Adrenal gland (tissue), 9 donors: ENCODE measurements at regions not wholly inside any gene's neighbourhood (a gene's known extent, or its start where the extent isn't known, plus 50 kb on each side); places are given as distances from the start of the nearest gene placed in this dataset.
"Not testable (repeated sequence)": the region's sequence is repeated elsewhere in the genome, so short reads cannot be mapped to it uniquely, and the experiment has no call there.

Experiments
- DNase-seq, 7 donors: peaks; one replicate each; pipeline ENCODE4 v3.0.0-alpha.2; 2019 to 2020
- H3K27ac ChIP-seq, 5 donors: fragments of 200-600 bp; sonication (generic) in 4 of 5; 1 replicate in 3 of 5; 2 replicates in 2 of 5; pipeline versions ENCODE4 v1.5.1 to v1.8.0; 2016 to 2020; ENCODE audit warnings: mild to moderate bottlenecking in 1 of 5
- H3K27me3 ChIP-seq: fragments of 200-600 bp; 2 replicates; pipeline ENCODE4 v1.8.0; 2021
- H3K36me3 ChIP-seq, 2 donors: fragments of 200-600 bp; replicated peaks in 1 of 2; 1 replicate in 1 of 2; 2 replicates in 1 of 2; pipeline versions ENCODE4 v1.5.1 to v1.8.0; 2018 to 2022
- H3K4me1 ChIP-seq, 2 donors: fragments of 200-600 bp; replicated peaks in 1 of 2; 1 replicate in 1 of 2; 2 replicates in 1 of 2; pipeline versions ENCODE4 v1.5.1 to v1.8.0; 2018 to 2021
- H3K4me3 ChIP-seq, 4 donors: fragments of 200-600 bp; sonication (generic) in 3 of 4; one replicate each; pipeline ENCODE4 v1.5.1; 2016 to 2018
- H3K9me3 ChIP-seq, 3 donors: fragments of 200-600 bp; sonication (generic) in 1 of 3; replicated peaks in 1 of 3; 1 replicate in 2 of 3; 2 replicates in 1 of 3; pipeline versions ENCODE4 v1.5.1 to v1.8.0; 2016 to 2021
- POLR2A ChIP-seq, 2 donors: fragments of 450-650 bp; IDR thresholded peaks; one replicate each; pipeline ENCODE4 v1.6.1; 2017; ENCODE audit warnings: antibody characterized with exemption in 2 of 2, mild to moderate bottlenecking in 2 of 2, moderate library complexity in 1 of 2
- WGBS, 4 donors: extraction: QIAGEN DNeasy Blood & Tissue Kit in 2 of 4; methylation state at CpG; one replicate each; pipeline versions ENCODE4 v1.1.5 to v1.1.7; 2013 to 2017; 5-methylcytosine and 5-hydroxymethylcytosine counted together
- intact Hi-C, 2 donors: fragments of 100-400 bp; cut with DNase I; formaldehyde crosslinking; loops; one replicate each; pipeline versions ENCODE4 v1.14.1 to v1.15.0; 2022 to 2023
- TF ChIP-seq, protein P1 (sequence below), 6 experiments: fragments of 450-650 bp in 4 of 6; fragments of 200-600 bp in 2 of 6; sonication (generic) in 1 of 6; IDR thresholded peaks; 1 replicate in 5 of 6; 2 replicates in 1 of 6; pipeline versions ENCODE4 v1.5.1 to v1.8.0; 2016 to 2021; ENCODE audit warnings: antibody characterized with exemption in 6 of 6, mild to moderate bottlenecking in 2 of 6, moderate library complexity in 1 of 6
- donor health status: healthy with polysubstance abuse.
- donor health status: Bipolar disorder and iron deficiency.
- donor health status: DM: yes; HTN: yes; CAD: no.
- donor health status: DM: no; HTN: no; CAD: no.
- donor health status: DM: no; HTN: no; CAD: no.

DNA sequence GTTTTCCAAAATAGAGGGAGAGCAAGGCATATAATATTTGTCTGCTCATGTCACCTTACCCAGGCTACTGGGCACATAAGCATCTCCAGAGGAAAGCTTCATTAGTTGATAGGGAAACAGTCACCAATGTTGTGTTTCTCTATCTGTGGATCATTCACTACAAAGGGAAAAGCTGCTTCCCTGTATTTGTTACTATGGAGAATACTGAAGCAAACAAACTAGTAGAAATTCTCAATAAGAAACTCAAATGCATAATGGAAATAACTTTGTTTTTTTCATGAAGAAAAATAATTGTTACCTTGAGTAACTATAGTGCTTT, 138.2 kb downstream of the PCSK1 start:
- intact Hi-C loops = no loop called here
- no peak for DNase-seq
- H3K4me1 ChIP-seq = no peaks in the 10 kb centered on the region
- H3K4me3 ChIP-seq = no peak overlapping the region
- no peak overlapping the region for H3K27ac ChIP-seq
- H3K27me3 ChIP-seq = no peaks in the 10 kb centered on the region
- H3K9me3 ChIP-seq = no peaks in the 10 kb centered on the region
- H3K36me3 ChIP-seq = no peaks in the 10 kb centered on the region
- TF ChIP-seq POLR2A (IDR thresholded peaks at IDR 0.05) = no peak
- TF ChIP-seq, protein P1, sequence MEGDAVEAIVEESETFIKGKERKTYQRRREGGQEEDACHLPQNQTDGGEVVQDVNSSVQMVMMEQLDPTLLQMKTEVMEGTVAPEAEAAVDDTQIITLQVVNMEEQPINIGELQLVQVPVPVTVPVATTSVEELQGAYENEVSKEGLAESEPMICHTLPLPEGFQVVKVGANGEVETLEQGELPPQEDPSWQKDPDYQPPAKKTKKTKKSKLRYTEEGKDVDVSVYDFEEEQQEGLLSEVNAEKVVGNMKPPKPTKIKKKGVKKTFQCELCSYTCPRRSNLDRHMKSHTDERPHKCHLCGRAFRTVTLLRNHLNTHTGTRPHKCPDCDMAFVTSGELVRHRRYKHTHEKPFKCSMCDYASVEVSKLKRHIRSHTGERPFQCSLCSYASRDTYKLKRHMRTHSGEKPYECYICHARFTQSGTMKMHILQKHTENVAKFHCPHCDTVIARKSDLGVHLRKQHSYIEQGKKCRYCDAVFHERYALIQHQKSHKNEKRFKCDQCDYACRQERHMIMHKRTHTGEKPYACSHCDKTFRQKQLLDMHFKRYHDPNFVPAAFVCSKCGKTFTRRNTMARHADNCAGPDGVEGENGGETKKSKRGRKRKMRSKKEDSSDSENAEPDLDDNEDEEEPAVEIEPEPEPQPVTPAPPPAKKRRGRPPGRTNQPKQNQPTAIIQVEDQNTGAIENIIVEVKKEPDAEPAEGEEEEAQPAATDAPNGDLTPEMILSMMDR (IDR thresholded peaks at IDR 0.05) = no peak

DNA sequence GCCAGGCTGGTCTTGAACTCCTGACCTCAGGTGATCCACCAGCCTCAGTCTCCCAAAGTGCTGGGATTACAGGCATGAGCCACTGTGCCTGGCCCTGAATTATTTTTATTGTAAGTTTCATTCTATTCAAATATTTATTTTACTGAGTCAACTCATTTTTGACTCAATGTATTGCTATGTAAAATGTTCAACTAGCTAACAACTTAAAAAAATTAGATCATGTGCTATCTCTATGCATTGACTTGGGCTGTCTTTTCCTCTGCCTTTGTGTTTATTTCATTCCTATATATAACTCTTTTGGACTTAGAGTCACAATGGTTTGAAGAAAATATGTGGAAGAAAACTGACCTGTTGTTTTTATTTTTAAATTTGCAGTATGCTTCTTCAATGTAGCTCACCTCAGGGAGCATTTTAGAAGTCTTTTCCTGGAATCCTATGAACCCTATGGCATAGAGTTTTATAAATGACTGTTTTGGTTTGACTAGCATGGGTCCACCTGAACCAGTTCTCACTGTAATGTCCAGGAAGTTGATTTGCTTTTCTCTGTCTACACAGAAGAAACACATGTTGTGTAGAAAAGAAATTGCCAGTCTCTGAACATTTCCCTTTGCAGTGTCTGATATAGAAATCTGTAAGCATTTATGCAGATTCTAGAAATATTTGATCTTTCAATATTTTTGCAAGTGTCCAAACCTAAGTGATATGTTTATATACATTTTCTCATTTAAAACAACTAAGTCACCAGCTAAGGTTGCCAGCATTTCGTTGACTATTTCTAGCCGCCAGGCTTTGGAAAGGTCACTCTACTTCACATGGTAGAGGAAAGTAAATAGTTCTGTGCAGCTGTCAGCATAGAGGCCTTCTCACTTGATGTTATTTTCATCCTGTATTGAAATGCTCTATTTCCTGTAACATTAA, 138.8 kb downstream of the PCSK1 start:
- Histone ChIP-seq H3K27ac (no peak overlapping the region), H3K27me3 (no peaks in the 10 kb centered on the region), H3K9me3 (no peaks in the 10 kb centered on the region), H3K36me3 (no peaks in the 10 kb centered on the region), H3K4me1 (no peaks in the 10 kb centered on the region), H3K4me3 (no peak overlapping the region)
- TF ChIP-seq, protein P1 (IDR thresholded peaks at IDR 0.05) = no peak
- TF ChIP-seq POLR2A (IDR thresholded peaks at IDR 0.05) = no peak
- no peak for DNase-seq
- WGBS, 4 donors = 73 to 79% (median 74%) methylated on average over 2 of the region's 2 CpGs
- intact Hi-C loops = no loop called here

DNA sequence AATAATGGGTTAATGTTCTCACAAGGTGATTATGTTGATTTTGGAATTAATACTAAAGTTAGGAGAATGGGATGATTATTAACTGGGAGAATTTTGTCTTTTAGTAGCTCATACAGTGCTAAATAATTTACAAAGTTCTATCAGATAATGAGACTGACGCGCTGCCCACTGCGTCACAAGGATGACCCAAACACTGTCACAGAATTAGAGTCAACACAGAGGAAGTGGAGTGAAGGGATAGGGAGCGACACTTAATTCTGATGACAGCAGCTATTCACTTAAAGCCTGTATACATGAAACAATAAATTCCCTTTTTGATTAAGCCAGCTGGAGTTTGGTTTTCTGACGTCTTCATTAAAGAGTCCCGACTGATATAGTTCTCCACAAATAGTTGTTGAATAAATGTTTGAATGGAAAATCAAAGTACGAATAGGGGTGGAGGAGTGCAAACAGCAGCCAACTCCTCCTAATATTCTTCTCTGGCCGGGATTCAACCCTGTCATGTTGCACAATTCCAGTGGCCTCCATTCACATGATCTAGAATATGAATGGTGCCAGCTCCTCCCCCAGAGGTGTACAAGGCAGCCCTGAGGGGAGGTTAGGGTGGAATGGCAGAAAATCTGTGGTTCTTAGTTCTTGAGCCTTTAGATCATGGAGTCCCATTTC, 140.3 kb downstream of the PCSK1 start:
- no peaks in the 10 kb centered on the region for H3K9me3 ChIP-seq
- H3K4me3 ChIP-seq = no peak overlapping the region
- H3K27me3 ChIP-seq = no peaks in the 10 kb centered on the region
- no peak overlapping the region for H3K27ac ChIP-seq
- WGBS, 4 donors = 73 to 81% (median 79%) methylated on average over 8 of the region's 8 CpGs
- intact Hi-C loops = no loop called here
- no peaks in the 10 kb centered on the region for H3K4me1 ChIP-seq
- TF ChIP-seq POLR2A (IDR thresholded peaks at IDR 0.05) = no peak
- TF ChIP-seq, protein P1 (IDR thresholded peaks at IDR 0.05) = no peak
- peak in 1 of 7 donors; percentile 25 for DNase-seq
- no peaks in the 10 kb centered on the region for H3K36me3 ChIP-seq

DNA sequence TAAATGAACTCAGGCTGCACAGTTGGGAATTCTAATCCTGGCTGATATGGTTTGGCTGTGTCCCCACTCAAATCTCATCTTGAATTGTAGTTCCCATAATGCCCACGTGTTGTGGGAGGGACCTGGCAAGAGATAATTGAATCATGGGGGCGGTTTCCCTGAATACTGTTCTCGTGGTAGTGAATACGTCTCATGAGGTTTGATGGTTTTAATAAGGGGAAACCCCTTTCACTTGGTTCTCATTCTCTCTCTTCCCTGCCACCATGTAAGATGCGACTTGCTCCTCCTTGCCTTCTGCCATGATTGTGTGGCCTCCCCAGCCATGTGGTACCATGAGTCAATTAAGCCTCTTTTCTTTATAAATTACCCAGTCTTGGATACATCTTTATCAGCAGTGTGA, 143.8 kb downstream of the PCSK1 start:
- H3K9me3 ChIP-seq, H3K4me1 ChIP-seq, DNase-seq, intact Hi-C loops, H3K27me3 ChIP-seq, H3K36me3 ChIP-seq, H3K4me3 ChIP-seq, H3K27ac ChIP-seq: not testable (repeated sequence)
- 76 to 84% (median 78%) methylated on average over 5 of the region's 5 CpGs for WGBS, 4 donors

DNA sequence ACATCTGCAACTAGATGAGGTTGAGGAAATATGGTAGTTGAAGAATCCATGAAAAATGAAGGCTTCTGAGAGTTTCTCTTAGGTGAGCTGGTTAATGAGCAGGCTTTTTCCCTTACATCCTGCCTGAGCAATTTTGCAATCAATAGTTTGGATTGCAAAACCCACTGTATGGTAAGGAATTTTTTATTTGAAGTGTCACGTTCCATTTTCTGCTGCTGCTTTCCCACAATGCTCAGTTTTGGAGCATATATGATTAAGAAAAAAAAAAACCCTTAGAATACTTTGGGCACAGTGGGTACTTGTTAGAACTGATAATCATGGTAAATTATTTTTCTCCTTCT, 144.2 kb downstream of the PCSK1 start:
- WGBS, 4 donors = 78 to 83% (median 81%) methylated on average over 1 of the region's 1 CpG
- TF ChIP-seq POLR2A (IDR thresholded peaks at IDR 0.05) = no peak
- TF ChIP-seq, protein P1 (IDR thresholded peaks at IDR 0.05) = no peak
- H3K36me3 ChIP-seq = no peaks in the 10 kb centered on the region
- no peaks in the 10 kb centered on the region for H3K9me3 ChIP-seq
- no peak overlapping the region for H3K4me3 ChIP-seq
- no peaks in the 10 kb centered on the region for H3K4me1 ChIP-seq
- intact Hi-C loops = no loop called here
- H3K27me3 ChIP-seq = no peaks in the 10 kb centered on the region
- DNase-seq = no peak
- no peak overlapping the region for H3K27ac ChIP-seq
